ENCODE measurements at regions not wholly inside any gene's neighbourhood (a gene's known extent, or its start where the extent isn't known, plus 50 kb on each side); places are given as distances from the start of the nearest gene placed in this dataset.

DNA sequence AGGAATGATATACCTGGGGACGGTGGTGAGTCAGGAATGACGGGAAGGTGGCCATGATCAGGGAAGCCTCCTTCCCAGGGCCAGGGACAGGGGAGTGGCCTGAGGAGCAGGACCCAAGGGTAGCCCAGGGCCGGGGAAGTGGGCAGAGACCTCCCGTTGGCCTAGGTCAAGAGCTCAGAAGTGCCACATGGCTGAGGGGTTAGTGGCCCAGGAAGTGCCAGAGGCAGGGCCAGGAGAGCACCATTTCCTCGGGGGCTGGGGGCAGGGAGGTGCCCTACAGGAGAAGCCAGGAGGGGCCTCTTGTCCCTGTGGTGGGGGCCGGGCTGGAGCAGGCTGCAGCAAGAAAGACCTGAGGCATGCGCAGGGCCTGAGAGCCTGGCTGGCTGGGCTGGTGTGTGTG lies 152.3 kb upstream of the ZSWIM2 start:
- TF ChIP-seq CTCF (IDR thresholded peaks at IDR 0.05) = no peak
- TF ChIP-seq POLR2AphosphoS5 (IDR thresholded peaks at IDR 0.05) = no peak

Data from sigmoid colon (tissue), 4 donors.